Type B pancreatic cell (in vitro differentiated cells): ENCODE measurements at regions not wholly inside any gene's neighbourhood (a gene's known extent, or its start where the extent isn't known, plus 50 kb on each side); places are given as distances from the start of the nearest gene placed in this dataset.

Experiments
- DNase-seq: peaks from one replicate; pipeline ENCODE4 v3.0.0; 2021; ENCODE audit warnings: mixed read lengths; ENCODE audit not compliant: unreplicated experiment; ENCODE audit errors: extremely low spot score
- H3K27ac Mint-ChIP-seq: 2 replicates; pipeline ENCODE4 v1.8.0; 2021; ENCODE audit warnings: mild to moderate bottlenecking, mixed read lengths
- H3K27me3 Mint-ChIP-seq: 2 replicates; pipeline ENCODE4 v1.8.0; 2021; ENCODE audit warnings: mixed read lengths
- H3K36me3 Mint-ChIP-seq: 2 replicates; pipeline ENCODE4 v1.8.0; 2021; ENCODE audit warnings: mixed read lengths
- H3K4me1 Mint-ChIP-seq: one replicate; pipeline ENCODE4 v1.8.0; 2021; ENCODE audit warnings: mixed read lengths; ENCODE audit not compliant: unreplicated experiment
- H3K4me3 Mint-ChIP-seq: 2 replicates; pipeline ENCODE4 v1.8.0; 2021; ENCODE audit warnings: mild to moderate bottlenecking, mixed read lengths
- H3K9me3 Mint-ChIP-seq: 2 replicates; pipeline ENCODE4 v1.8.0; 2021; ENCODE audit warnings: mixed read lengths
- TF ChIP-seq, protein P1 (sequence below): fragments of 200-600 bp; sonication (generic); conservative IDR thresholded peaks from 2 replicates; pipeline ENCODE4 v1.5.0; 2021; ENCODE audit warnings: antibody characterized with exemption, mild to moderate bottlenecking

DNA sequence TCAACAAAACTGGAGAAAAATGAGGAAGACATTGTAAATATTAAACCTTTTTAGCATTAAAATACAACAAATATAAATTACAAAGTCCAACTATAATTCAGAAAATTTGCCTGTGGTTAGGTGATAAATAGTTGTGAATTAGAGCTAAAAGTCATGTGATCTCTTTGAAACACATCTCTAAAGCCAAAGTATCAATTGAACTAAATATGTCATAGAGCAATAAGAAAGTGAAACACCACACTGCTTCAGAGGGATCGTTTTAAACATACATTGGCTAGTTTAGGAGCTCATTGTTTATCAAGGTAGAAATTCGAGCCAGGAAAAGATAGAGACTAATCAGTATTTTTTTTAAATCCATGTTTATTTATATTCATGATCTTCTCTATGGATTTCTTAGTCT, 606.3 kb upstream of the ITGA1 start:
- DNase-seq = no peak
- Mint-ChIP-seq H3K27ac (no peak overlapping the region), H3K36me3 (no peaks in the 10 kb centered on the region), H3K9me3 (no peaks in the 10 kb centered on the region), H3K27me3 (no peaks in the 10 kb centered on the region), H3K4me3 (no peak overlapping the region), H3K4me1 (no peaks in the 10 kb centered on the region)
- TF ChIP-seq, protein P1, sequence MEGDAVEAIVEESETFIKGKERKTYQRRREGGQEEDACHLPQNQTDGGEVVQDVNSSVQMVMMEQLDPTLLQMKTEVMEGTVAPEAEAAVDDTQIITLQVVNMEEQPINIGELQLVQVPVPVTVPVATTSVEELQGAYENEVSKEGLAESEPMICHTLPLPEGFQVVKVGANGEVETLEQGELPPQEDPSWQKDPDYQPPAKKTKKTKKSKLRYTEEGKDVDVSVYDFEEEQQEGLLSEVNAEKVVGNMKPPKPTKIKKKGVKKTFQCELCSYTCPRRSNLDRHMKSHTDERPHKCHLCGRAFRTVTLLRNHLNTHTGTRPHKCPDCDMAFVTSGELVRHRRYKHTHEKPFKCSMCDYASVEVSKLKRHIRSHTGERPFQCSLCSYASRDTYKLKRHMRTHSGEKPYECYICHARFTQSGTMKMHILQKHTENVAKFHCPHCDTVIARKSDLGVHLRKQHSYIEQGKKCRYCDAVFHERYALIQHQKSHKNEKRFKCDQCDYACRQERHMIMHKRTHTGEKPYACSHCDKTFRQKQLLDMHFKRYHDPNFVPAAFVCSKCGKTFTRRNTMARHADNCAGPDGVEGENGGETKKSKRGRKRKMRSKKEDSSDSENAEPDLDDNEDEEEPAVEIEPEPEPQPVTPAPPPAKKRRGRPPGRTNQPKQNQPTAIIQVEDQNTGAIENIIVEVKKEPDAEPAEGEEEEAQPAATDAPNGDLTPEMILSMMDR = no peak

DNA sequence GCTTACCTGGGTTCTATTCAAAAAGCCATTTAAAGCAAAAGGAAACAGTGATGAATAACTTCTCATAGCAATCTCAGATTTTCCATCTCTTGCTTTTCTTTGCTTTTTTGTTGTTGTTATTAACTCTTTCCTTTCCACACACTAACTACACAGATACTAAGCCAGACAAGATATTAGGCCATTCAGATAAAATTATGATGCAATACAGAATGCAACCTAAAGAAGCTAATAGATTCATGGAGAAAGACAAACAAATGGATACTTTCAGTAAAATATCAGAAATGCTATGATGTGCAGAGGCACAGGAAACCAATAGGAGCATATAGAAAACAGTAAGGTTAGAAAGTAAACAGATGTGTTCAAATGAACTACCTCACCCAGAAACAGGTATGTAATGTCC, 597.0 kb upstream of the ITGA1 start:
- H3K36me3 Mint-ChIP-seq = no peaks in the 10 kb centered on the region
- H3K27ac Mint-ChIP-seq = no peak overlapping the region
- H3K4me3 Mint-ChIP-seq = no peak overlapping the region
- DNase-seq = no peak
- no peaks in the 10 kb centered on the region for H3K27me3 Mint-ChIP-seq
- H3K9me3 Mint-ChIP-seq = no peaks in the 10 kb centered on the region
- no peaks in the 10 kb centered on the region for H3K4me1 Mint-ChIP-seq
- TF ChIP-seq, protein P1 = no peak

DNA sequence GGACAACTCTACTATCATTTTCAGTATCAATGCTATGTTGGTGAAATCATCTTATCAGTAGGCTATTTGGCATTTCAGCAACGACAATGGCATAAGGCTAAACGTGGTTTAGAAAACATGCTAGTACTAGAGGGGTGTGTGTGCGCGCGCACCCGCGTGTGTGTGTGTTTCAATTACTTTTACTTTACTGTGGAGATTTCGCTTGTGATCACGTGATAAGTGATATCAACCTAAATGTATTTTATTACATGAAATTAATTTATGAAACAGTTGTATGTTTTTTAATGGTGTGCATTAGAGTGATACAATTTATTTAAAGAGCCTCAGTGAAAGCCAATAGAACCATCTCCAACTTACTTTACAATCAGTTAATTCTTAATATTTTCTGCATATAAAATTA, 587.9 kb upstream of the ITGA1 start:
- no peaks in the 10 kb centered on the region for H3K27me3 Mint-ChIP-seq
- H3K36me3 Mint-ChIP-seq = no peaks in the 10 kb centered on the region
- no peaks in the 10 kb centered on the region for H3K9me3 Mint-ChIP-seq
- no peak for DNase-seq
- H3K4me3 Mint-ChIP-seq = no peak overlapping the region
- no peak overlapping the region for H3K27ac Mint-ChIP-seq
- TF ChIP-seq, protein P1 = no peak
- no peaks in the 10 kb centered on the region for H3K4me1 Mint-ChIP-seq

DNA sequence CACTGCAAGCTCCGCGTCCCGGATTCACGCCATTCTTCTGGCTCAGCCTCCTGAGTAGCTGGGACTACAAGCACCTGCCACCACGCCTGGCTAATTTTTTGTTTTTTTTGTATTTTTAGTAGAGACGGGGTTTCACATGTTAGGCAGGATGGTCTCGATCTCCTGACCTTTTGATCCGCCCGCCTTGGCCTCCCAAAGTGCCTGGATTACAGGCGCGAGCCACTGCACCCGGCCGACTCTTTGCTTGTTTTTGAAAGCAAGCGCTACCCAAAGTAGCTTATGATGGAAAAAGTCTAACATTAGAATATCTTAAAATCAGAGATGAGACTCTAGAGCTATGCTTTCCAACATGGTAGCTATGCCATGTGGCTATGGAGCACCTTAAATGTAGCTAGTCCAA, 585.5 kb upstream of the ITGA1 start:
- DNase-seq = no peak
- no peaks in the 10 kb centered on the region for H3K9me3 Mint-ChIP-seq
- H3K27ac Mint-ChIP-seq = no peak overlapping the region

DNA sequence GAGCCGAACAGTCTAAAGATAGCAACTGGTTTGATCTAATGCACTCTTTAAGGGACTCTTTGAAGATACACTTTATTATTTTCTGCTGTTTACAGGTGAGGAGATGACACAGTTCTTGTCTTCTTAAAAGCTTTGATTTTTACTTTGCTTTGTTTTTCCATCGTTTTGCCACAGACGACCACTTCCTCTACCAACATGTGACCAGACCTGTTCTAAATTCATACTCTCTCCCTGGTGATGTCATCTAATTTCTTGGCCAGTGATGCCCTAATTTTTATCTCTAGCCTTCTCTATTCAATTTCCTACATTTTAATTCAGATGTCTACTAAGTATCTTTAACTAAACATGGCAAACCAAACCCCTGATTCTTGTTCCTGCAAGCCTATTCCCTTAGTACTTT, 583.4 kb upstream of the ITGA1 start:
- Mint-ChIP-seq H3K36me3 (no peaks in the 10 kb centered on the region), H3K27ac (no peak overlapping the region), H3K27me3 (no peaks in the 10 kb centered on the region)

More for the DNA sequence above, 585.5 kb upstream of the ITGA1 start:
- Mint-ChIP-seq H3K27me3 (no peaks in the 10 kb centered on the region), H3K4me1 (no peaks in the 10 kb centered on the region), H3K36me3 (no peaks in the 10 kb centered on the region), H3K4me3 (no peak overlapping the region)
- TF ChIP-seq, protein P1 = no peak

More for the DNA sequence above, 583.4 kb upstream of the ITGA1 start:
- H3K4me3 Mint-ChIP-seq = no peak overlapping the region
- TF ChIP-seq, protein P1 = no peak
- H3K4me1 Mint-ChIP-seq = no peaks in the 10 kb centered on the region
- DNase-seq = no peak
- no peaks in the 10 kb centered on the region for H3K9me3 Mint-ChIP-seq
